ENCODE measurements at regions not wholly inside any gene's neighbourhood (a gene's known extent, or its start where the extent isn't known, plus 50 kb on each side); places are given as distances from the start of the nearest gene placed in this dataset.

DNA sequence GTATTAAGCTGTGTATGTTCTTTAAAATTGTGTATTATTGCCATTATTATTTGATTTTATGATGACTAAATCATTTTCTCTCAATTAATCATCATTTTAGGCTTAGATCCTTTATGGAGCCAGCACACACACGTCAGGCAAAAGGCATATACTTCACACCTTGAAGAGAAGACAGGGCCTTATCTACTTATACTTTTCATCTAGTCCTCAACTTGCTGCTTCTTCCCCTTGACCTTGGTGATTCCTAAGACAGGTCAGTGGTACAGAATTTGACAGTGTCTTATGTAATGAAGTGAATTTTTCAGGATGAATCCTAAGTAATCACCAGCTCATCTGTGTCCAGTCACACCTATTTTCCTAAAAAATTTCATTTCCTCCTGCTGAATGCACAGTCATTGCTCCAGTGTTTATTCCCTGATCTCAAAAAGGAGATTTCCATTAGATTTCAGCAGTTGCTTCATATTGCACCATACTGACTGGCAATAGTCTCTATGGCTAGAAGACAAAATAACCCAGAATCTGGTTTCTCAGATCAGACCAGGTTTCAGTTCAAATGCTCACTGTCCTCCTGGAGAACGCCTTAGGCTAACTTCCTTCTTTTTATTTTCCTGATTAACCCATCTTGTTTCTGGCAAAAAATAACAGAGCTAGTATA, 235.7 kb downstream of the PTH2R start:
- TF ChIP-seq FOXA1 (IDR thresholded peaks at IDR 0.05): no peak
- TF ChIP-seq NFRKB (IDR thresholded peaks at IDR 0.05): no peak
- no peak for TF ChIP-seq SUZ12 (IDR thresholded peaks at IDR 0.05)
- no peak for TF ChIP-seq FOXK2 (IDR thresholded peaks at IDR 0.05)
- TF ChIP-seq FOXM1 (IDR thresholded peaks at IDR 0.05; ENCODE audit: borderline replicate concordance): no peak
- TF ChIP-seq BHLHE40 (IDR thresholded peaks at IDR 0.05; ENCODE audit: borderline replicate concordance): no peak
- POLR2A ChIA-PET: no interaction called here
- no peak for DNase-seq (ENCODE audit: extremely low spot score)
- CTCF ChIA-PET: no interaction called here

DNA sequence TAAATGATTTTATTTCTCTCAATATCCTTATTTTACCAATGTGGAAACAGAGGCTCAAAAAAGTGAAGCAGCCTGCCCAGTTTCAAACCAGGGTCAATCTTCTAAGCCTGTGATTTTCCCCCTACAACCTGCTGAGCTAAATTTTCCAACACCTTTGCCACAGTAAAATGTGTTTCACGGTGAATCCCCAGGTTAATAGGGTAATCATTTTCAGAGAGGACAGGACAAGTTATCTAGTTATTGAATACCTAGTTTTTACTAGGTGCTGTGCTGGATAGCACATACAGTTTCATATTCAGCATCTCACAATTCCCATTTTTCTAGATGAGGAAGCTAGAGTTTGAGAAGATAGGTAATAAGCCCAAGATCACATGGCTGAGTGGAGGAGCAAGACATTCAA, 236.6 kb downstream of the PTH2R start:
- POLR2A ChIA-PET: no interaction called here
- CTCF ChIA-PET: no interaction called here
- TF ChIP-seq FOXM1 (IDR thresholded peaks at IDR 0.05; ENCODE audit: borderline replicate concordance): no peak
- no peak for TF ChIP-seq FOXA1 (IDR thresholded peaks at IDR 0.05)
- no peak for TF ChIP-seq HDGF (IDR thresholded peaks at IDR 0.05; ENCODE audit: borderline replicate concordance)
- no peak for TF ChIP-seq SP1 (IDR thresholded peaks at IDR 0.05)
- no peak for DNase-seq (ENCODE audit: extremely low spot score)

DNA sequence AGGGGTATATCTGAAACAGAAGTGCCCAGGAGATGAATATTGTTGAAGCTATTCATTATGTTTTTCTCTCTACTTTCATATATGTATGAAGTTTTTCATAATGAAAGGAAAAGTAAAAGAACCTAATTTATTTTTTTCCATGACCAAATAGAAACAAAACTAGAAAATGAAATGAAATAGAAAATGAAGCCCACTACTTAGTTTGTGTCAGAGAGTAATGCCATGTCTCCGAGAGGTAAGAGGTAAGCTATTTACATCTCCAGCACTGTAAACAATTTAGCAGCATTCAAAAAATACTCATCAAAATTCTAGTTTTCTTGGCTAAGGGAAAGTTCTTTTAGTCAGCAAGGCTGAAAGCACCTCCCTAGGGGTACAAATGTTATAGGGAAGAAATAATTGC, 238.6 kb downstream of the PTH2R start:
- TF ChIP-seq NFRKB (IDR thresholded peaks at IDR 0.05) (no peak), CTBP1 (IDR thresholded peaks at IDR 0.05; ENCODE audit: borderline replicate concordance) (no peak), FOXK2 (IDR thresholded peaks at IDR 0.05) (no peak)
- POLR2A ChIA-PET: no interaction called here
- DNase-seq (ENCODE audit: extremely low spot score): no peak
- CTCF ChIA-PET: no interaction called here

DNA sequence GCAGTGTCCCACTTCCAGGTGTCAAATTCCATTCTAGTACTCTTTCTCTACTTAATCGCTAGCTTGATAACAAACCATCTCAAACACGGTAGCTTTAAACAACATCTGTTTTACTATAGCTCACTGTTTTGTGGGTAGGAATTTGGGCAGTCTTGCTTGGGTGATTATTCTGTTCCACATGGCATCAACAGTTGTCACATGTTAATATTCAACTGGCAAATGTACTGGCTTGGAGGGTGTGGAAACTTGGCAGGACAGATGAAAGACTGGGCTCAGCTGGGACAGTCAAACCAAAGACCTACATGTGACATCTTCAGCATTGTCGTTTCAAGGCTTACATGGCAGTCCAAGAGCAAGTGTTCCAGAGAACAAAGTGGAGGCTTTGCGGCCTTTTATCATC, 241.8 kb downstream of the PTH2R start:
- TF ChIP-seq SP1 (IDR thresholded peaks at IDR 0.05) (no peak), FOXK2 (IDR thresholded peaks at IDR 0.05) (no peak), CTBP1 (IDR thresholded peaks at IDR 0.05; ENCODE audit: borderline replicate concordance) (no peak), TARDBP (IDR thresholded peaks at IDR 0.05) (no peak), L3MBTL2 (conservative IDR thresholded peaks at IDR 0.05) (no peak), HDGF (IDR thresholded peaks at IDR 0.05; ENCODE audit: borderline replicate concordance) (no peak), FOXA1 (IDR thresholded peaks at IDR 0.05) (no peak), FOXM1 (IDR thresholded peaks at IDR 0.05; ENCODE audit: borderline replicate concordance) (no peak), ELF4 (IDR thresholded peaks at IDR 0.05) (no peak)
- TF ChIP-seq, protein P1, sequence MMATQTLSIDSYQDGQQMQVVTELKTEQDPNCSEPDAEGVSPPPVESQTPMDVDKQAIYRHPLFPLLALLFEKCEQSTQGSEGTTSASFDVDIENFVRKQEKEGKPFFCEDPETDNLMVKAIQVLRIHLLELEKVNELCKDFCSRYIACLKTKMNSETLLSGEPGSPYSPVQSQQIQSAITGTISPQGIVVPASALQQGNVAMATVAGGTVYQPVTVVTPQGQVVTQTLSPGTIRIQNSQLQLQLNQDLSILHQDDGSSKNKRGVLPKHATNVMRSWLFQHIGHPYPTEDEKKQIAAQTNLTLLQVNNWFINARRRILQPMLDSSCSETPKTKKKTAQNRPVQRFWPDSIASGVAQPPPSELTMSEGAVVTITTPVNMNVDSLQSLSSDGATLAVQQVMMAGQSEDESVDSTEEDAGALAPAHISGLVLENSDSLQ (IDR thresholded peaks at IDR 0.05): no peak
- ChIA-PET CTCF (no interaction called here), POLR2A (no interaction called here)
- DNase-seq (ENCODE audit: extremely low spot score): no peak

DNA sequence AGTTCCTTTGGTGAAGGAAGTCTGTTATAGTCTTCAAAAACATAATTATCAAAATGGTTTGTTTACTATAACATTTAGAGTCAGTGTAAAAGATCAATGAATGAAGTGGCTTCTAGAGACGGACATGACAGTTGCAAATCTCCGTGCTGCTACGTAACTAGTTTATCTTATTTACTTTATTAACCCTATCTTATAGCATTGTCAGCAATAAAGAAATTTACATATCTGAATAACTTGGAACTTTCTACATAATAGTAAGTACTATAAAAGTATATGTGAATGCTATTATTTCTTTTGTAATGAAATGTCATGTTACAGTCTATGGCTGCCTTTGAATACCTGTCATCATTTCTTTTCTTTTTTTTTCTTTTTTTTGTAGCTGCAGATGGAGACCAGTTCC, 246.8 kb downstream of the PTH2R start:
- ChIA-PET CTCF (no interaction called here), POLR2A (no interaction called here)
- no peak for DNase-seq (ENCODE audit: extremely low spot score)
- TF ChIP-seq HDGF (IDR thresholded peaks at IDR 0.05; ENCODE audit: borderline replicate concordance) (no peak), L3MBTL2 (conservative IDR thresholded peaks at IDR 0.05) (no peak), ZNF384 (IDR thresholded peaks at IDR 0.05) (no peak)

DNA sequence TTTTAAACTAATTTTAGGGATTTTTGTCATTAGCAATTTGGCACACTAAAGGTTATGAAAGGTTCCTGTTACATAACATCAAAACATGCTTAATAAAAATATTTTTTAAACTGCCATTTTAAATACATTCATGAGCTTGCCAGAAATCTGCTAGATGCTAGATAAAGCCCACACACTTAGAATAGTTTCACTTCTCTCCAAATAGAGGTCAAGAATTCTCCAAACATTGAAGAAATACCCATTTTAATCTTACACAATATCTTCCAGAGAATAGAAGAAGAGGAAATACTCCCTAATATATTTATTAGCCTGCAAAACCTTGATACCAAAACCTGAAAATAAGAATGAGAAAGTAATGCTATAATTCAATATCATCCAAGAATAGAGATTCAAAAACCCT, 247.5 kb downstream of the PTH2R start:
- DNase-seq (ENCODE audit: extremely low spot score): no peak
- TF ChIP-seq NFRKB (IDR thresholded peaks at IDR 0.05) (no peak), L3MBTL2 (conservative IDR thresholded peaks at IDR 0.05) (no peak), ELF4 (IDR thresholded peaks at IDR 0.05) (no peak), LEF1 (IDR thresholded peaks at IDR 0.05; ENCODE audit: borderline replicate concordance) (no peak), BHLHE40 (IDR thresholded peaks at IDR 0.05; ENCODE audit: borderline replicate concordance) (no peak), FOXM1 (IDR thresholded peaks at IDR 0.05; ENCODE audit: borderline replicate concordance) (no peak), FOXA1 (IDR thresholded peaks at IDR 0.05) (no peak)
- TF ChIP-seq, protein P1 (IDR thresholded peaks at IDR 0.05): no peak
- CTCF ChIA-PET: no interaction called here

DNA sequence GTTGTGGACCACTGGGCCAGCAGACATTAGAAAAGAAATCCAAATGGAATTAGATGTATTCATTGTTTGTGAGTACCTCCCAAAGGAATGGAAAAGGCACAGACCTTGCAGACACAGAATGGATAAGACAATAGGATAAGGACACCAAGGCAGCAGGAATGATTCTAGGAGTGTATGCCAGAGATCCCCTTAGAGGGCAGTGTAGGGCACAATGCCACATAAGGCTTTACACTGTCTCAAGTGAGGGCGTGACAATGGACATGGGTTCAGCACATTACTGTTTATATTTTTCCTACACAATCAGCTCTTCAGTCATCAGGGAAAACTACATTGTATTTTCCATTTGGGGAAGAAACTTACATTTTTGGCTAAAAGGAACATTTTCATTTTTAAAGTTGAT, 250.9 kb downstream of the PTH2R start:
- POLR2A ChIA-PET: no interaction called here
- no peak for TF ChIP-seq HDGF (IDR thresholded peaks at IDR 0.05; ENCODE audit: borderline replicate concordance)
- no peak for TF ChIP-seq L3MBTL2 (conservative IDR thresholded peaks at IDR 0.05)
- no peak for TF ChIP-seq SP1 (IDR thresholded peaks at IDR 0.05)
- no peak for TF ChIP-seq CTBP1 (IDR thresholded peaks at IDR 0.05; ENCODE audit: borderline replicate concordance)
- no peak for TF ChIP-seq ARNT (IDR thresholded peaks at IDR 0.05)
- no peak for TF ChIP-seq SUZ12 (IDR thresholded peaks at IDR 0.05)
- no peak for TF ChIP-seq FOXA1 (IDR thresholded peaks at IDR 0.05)
- no peak for TF ChIP-seq ZNF384 (IDR thresholded peaks at IDR 0.05)
- no peak for TF ChIP-seq BHLHE40 (IDR thresholded peaks at IDR 0.05; ENCODE audit: borderline replicate concordance)
- no peak for TF ChIP-seq FOXK2 (IDR thresholded peaks at IDR 0.05)
- TF ChIP-seq FOXM1 (IDR thresholded peaks at IDR 0.05; ENCODE audit: borderline replicate concordance): no peak
- no peak for TF ChIP-seq NFRKB (IDR thresholded peaks at IDR 0.05)
- TF ChIP-seq LEF1 (IDR thresholded peaks at IDR 0.05; ENCODE audit: borderline replicate concordance): no peak
- no peak for TF ChIP-seq TARDBP (IDR thresholded peaks at IDR 0.05)
- TF ChIP-seq, protein P1 (IDR thresholded peaks at IDR 0.05): no peak
- no peak for TF ChIP-seq ELF4 (IDR thresholded peaks at IDR 0.05)
- no peak for DNase-seq (ENCODE audit: extremely low spot score)
- CTCF ChIA-PET: no interaction called here

More for the DNA sequence above, 247.5 kb downstream of the PTH2R start:
- POLR2A ChIA-PET: no interaction called here
